ENCODE measurements at regions not wholly inside any gene's neighbourhood (a gene's known extent, or its start where the extent isn't known, plus 50 kb on each side); places are given as distances from the start of the nearest gene placed in this dataset.
"Not testable (repeated sequence)": the region's sequence is repeated elsewhere in the genome, so short reads cannot be mapped to it uniquely, and the experiment has no call there.

DNA sequence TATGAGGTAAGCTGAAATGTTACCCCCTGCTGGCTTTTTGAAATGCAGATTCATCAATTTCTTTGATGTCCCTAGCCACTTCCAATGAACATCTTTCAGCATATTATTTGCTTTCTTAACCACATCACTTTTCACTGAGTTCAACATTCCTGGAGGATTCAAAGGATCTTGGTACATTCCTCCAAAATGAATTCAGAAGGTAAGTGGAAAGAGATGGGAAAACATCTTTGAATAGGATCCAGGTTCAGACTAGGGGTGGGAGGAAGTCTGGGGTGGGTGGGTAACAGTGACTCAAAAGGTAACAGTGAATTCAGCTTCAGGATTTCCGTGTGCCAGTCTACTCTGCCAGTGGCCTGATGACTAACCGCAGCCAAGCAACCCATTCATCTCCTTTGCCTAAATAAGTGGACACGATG lies 180.7 kb downstream of the ZC3H11B start:
- DNase-seq: no peak

DNA sequence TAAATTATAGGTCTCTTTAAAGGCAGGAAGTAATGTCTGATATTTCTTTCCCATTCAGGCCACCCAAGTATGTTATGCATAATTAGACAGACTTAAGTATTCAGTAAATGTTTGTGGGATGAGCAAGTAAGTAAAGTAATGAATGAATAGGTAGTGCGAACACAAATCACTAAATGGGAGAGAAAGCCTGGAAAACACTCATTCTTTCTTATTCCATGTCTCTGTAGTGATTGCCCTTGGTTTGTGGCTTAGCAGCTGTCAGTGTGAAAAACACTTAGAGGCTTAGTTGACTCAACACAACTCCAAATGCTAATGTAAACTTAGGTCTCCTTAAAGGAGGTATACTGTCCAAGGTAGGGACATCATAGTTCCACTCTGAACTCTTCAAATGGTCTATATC lies 182.5 kb downstream of the ZC3H11B start:
- no peak for DNase-seq

GRCh38 chr1:219428651-219429050 lies 184.3 kb downstream of the ZC3H11B start:
- DNase-seq: no peak

- DNase-seq: no peak
Observed at GRCh38 chr1:219427989-219428388, 184.9 kb downstream of the ZC3H11B start.

GRCh38 chr1:219427403-219427802 lies 185.5 kb downstream of the ZC3H11B start:
- DNase-seq: no peak

GRCh38 chr1:219422811-219423598 lies 189.9 kb downstream of the ZC3H11B start:
- DNase-seq: no peak

DNA sequence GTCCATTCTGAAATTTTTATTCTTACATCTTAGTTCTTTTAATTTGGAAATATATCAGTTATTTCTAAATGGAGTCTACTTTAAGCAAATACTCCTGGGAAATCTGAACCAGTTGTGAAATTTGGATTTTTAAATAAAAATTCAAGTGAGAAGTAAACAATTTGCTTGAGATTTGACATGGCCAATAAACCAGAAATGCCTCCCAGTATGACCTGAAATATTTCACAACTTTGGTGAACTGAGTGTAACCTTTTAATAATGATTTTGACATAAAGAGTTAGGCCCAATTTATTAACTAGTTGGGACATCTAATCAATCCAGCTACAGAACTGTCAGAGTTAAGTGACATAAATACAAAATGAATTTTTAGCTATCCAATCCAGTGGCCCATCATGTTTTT lies 192.0 kb downstream of the ZC3H11B start:
- no peak for DNase-seq

GRCh38 chr1:219419860-219420259 lies 193.0 kb downstream of the ZC3H11B start:
- no peak for DNase-seq

DNA sequence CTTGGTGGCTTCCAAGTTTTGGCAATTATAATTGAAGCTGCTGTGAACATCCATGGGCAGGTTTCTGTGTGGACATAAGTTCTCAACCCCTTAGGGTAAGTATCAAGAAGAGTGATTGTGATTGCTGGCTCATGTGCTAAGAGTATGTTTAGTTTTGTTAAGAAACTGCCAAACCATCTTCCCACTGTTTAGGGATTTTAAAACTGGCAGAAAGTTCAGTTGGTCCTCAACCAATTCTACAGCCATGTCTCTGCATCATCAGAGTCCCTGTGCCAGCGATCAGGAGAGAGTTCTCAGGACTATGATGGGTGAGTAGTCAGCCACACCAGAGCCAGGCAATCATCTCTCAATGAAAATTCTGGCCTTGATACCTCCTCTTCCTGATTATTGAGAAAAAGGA lies 193.8 kb downstream of the ZC3H11B start:
- no peak for DNase-seq

- DNase-seq: no peak
Observed at GRCh38 chr1:219417610-219418009, 195.3 kb downstream of the ZC3H11B start.

DNA sequence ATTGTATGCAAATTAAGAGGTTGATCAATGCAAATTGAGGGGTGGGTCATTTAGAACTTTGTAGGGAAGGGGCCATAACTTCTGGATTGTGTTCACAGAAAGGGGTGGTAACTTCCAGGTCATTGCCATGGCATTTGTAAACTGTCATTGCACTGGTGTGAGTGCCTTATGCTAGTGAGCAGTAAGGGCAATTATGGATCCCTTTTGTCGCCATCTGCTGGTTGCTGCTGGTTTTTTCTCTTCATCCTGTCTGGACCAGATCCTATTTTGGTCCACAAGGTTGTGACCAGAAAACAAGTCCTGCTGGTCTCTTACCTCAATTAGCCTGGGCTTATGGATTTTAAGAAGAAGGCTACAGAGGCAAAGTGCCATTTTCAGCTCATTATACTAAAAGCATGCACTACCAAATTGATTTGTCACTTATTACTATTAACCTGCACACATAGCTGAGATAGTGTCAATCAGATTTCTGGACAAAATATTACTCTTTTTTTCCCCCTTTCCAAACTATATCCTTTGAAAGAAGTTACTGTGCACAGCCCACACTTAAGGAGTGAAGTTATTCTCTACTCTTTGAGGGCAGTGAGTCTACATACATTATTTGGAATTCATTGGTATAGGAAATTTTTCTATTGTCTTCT lies 196.2 kb downstream of the ZC3H11B start:
- peak; percentile 56 for DNase-seq

DNA sequence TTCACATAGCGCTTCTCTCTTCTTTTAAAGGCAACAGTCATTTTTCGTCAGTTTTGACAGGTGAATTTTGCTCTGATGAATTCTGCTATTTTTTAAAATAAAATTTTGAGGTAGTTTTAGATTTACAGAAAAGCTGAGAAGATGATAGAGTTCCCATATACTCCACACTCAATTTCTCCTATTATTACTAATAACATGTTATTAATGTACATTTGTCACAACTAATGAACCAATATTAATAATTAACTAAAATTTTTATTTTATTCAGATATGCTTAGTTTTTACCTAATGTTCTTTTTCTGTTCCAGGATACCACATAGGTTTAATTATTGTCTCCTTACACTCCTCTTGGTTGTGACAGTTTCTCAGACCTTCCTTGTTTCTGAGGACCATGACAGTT lies 197.0 kb downstream of the ZC3H11B start:
- no peak for DNase-seq

DNA sequence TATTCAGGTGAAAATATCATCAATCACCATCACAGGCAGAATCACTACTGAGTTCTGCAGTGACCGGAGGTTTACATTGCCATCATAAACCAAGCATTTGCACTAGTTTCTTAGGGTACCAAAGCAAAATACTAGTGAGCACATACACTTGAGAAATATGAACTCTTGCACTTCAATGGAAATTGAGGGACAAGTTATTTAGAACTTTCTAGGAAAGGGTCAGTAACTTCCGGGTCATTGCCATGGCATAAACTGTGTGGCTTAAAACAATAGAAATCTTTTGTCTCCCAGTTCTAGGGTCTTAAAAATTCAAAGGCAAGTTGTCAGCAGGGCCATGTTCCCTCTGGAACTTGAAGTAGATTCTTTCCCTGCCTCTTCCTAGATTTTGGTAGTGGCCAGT lies 197.5 kb downstream of the ZC3H11B start:
- DNase-seq: no peak

GRCh38 chr1:219414250-219414649 lies 198.7 kb downstream of the ZC3H11B start:
- DNase-seq: no peak

DNA sequence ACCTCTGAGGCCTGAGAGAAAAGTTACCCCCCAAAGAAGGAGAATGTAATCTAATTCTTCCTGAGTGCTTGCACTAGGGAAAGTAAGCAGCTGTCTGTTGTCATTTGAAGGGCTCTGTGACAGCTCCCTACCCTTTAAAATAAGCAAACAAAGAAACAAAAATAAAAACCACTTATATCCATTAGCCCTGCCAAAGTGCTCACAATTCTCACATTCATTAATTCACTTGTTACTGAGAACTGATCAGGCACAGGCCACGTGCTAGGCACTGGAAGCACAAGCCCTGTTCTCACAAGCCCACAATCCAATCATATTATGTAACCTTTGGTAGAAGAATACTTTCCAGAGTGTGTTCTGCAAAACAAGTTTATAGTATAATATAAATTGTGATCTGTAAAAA lies 199.4 kb downstream of the ZC3H11B start:
- DNase-seq: no peak

DNA sequence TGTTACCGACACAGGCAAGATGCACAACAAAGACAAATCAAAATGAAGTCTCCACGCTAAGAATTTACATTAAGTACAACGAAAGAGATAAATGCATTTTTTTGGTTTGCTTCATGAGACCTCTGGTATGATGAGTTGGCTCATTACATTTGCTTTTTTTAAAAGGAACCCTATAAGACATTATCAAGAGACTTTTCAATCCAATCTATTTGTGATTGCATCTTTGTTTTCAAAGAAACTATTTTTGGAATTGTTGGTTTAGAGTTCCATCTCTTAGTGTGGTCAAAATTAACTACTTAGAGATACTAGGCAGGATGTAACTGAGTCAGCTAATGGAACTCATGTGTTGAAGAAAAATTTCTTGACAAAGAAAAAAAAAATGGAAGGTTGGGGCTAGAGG lies 200.1 kb downstream of the ZC3H11B start:
- no peak for DNase-seq

DNA sequence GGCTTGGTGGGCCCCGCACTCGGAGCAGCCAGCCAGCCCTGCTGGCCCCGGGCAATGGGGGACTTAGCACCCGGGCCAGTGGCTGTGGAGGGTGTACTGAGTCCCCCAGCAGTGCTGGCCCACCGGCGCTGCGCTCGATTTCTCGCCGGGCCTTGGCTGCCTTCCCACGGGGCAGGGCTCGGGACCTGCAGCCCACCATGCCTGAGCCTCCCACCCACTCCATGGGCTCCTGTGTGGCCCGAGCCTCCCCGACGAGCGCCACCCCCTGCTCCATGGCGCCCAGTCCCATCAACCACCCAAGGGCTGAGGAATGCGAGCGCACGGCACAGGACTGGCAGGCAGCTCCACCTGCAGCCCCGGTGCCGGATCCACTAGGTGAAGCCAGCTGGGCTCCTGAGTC lies 202.2 kb downstream of the ZC3H11B start:
- not testable (repeated sequence) for DNase-seq

DNA sequence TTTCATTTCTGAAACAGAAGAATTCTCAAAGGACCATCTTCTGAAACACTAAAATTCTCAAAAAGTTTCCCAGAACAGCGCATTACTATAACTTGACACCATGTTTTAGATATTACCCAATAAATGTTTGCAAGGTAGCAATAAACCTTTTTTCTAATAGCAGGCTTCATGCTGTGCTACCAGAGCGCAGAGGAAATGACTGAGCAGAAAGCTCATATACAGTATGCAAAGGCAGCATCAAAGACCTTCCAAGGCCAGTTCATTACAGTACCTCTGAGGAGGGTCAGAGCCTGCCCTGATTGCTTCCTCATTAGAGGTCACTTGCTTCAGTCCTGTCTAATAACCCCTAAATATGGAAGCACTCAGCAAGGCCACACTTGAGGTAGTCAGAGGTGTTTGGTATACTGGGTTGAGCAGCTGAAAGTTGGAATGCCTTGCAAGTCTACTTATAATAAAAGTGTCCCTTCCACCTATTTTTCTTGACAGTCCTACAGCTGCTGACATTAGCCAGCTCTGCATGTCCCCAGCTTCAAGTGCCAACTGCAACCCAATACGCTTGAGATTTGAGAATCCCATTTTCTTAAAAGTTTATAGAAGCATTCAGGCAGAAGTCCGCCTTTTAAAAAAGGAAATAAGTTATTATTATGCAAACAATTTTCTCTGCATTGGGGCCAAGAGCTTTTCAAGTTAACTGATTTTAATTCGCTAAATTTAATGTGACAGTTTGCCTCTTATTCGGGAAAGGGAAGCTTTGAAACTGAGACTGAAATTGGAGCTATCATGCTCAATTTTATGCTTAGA lies 207.2 kb downstream of the ZC3H11B start:
- DNase-seq: no peak

DNA sequence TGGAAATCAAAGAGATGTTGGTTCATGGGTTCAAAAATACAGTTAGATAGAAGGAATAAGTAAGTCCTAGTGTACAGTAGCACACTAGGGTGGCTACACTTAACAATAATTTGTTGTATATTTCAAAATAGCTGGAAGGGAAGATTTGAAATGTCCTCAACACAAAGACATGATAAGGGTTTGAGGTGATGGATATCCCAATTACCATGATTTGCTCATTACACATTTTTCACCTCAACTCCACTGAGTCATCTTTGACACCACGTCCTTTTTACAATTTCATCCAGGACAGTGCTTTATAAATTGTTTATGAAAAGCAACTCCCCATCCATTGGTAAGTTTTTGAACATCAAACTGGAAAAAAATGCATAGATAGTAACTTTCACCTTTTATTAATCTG lies 208.3 kb downstream of the ZC3H11B start:
- DNase-seq: no peak

- DNase-seq: no peak
Observed at GRCh38 chr1:219402925-219403324, 210.0 kb downstream of the ZC3H11B start.

- DNase-seq: no peak
Observed at GRCh38 chr1:219401724-219402625, 210.9 kb downstream of the ZC3H11B start.

DNA sequence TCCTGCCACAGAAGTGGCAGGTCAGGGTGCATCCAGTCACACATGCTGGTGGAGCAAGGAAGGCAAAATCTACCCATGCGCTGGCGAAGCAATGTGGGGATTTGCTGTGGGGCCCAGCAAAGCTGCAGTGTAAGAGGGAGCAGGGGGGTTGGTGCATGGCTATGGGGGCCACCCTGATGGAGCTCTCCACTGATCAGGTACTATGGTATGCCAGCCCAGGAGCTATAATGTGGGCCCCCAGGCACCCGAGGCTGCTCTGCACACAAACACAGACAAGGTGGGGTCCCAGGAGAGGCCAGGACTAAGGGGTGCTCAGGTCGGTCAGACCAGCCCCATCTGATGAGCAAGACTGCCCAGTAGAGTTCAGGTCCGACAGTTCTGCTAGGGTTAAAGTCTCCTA lies 213.5 kb downstream of the ZC3H11B start:
- no peak for DNase-seq

All from activated naive CD4-positive, alpha-beta T cell treated with Interleukin-2 at 50 U/mL for 16 hours (primary cell).